HepG2 (cell line): ENCODE measurements at regions not wholly inside any gene's neighbourhood (a gene's known extent, or its start where the extent isn't known, plus 50 kb on each side); places are given as distances from the start of the nearest gene placed in this dataset.

Experiments used
- ATAC-seq: fragments of 200-7000 bp; cut with Tn5 transposase; 3 replicates; pipeline ENCODE4 v1.9.1; 2020; ENCODE audit warnings: mild to moderate bottlenecking, moderate library complexity
- BruUV-seq: library from RNA; stranded (reverse); fragments of 400-500 nt; replicated peaks from 2 replicates; lab custom pipeline; 2021; lab: Mats Ljungman, UMichigan
- CTCF ChIA-PET: fragments of 300-600 bp; formaldehyde crosslinking; extraction: SDS; loops from one replicate; lab custom pipeline; 2021; ENCODE audit warnings: low total read pairs, inconsistent platforms, low intra/inter-chr PET ratio; lab: Yijun Ruan, JAX
- POLR2A ChIA-PET: fragments of 350-600 bp; sonication (Branson Sonifier 250); formaldehyde crosslinking; loops from one replicate; lab custom pipeline; 2020; ENCODE audit warnings: antibody characterized with exemption, inconsistent platforms; lab: Yijun Ruan, JAX
- DNase-seq: peaks from one replicate; pipeline ENCODE4 v3.0.0-alpha.2; 2015; ENCODE audit warnings: low spot score
- FAIRE-seq: peaks from 3 replicates; lab custom pipeline; 2011; peaks lifted over from hg19 to GRCh38; lab: Jason Lieb, UNC
- H2AFZ ChIP-seq: one replicate; pipeline ENCODE4 v1.6.1; 2011; ENCODE audit warnings: low read length, inconsistent platforms
- H3K27ac ChIP-seq: fragments of 300-600 bp; 3 replicates; pipeline ENCODE4 v1.8.0; 2011; ENCODE audit warnings: mixed run types, mild to moderate bottlenecking, mixed read lengths, low read length, inconsistent platforms; ENCODE audit not compliant: insufficient read depth; ENCODE audit errors: extremely low read length
- H3K27me3 ChIP-seq, 2 experiments: fragments of 200-600 bp in 1 of 2; 2 replicates in 1 of 2; 3 replicates in 1 of 2; pipeline versions ENCODE4 v1.6.0 to v1.8.0; 2011; ENCODE audit warnings: low read length in 2 of 2, mild to moderate bottlenecking in 2 of 2, moderate library complexity in 2 of 2, inconsistent platforms in 1 of 2; ENCODE audit not compliant: insufficient read depth in 2 of 2, control insufficient read depth in 1 of 2
- H3K36me3 ChIP-seq, 2 experiments: fragments of 200-600 bp in 1 of 2; replicated peaks in 1 of 2; 2 replicates in 1 of 2; 3 replicates in 1 of 2; pipeline versions ENCODE4 v1.5.1 to v1.8.0; 2011; ENCODE audit warnings: low read length in 2 of 2, inconsistent platforms in 1 of 2; ENCODE audit not compliant: insufficient read depth in 2 of 2, control insufficient read depth in 1 of 2
- H3K4me1 ChIP-seq: 2 replicates; pipeline ENCODE4 v1.5.1; 2012; ENCODE audit warnings: low read length, inconsistent platforms; ENCODE audit not compliant: insufficient read depth
- H3K4me2 ChIP-seq: 2 replicates; pipeline ENCODE4 v1.6.0; 2011; ENCODE audit warnings: low read depth, low read length, inconsistent platforms
- H3K4me3 ChIP-seq, 3 experiments: fragments of 200-600 bp in 1 of 3; sonication (generic), shearing (Covaris generic) in 1 of 3; replicated peaks in 1 of 3; 2 replicates each; pipeline ENCODE4 v1.5.1; 2011 to 2016; ENCODE audit warnings: low read length in 3 of 3, inconsistent platforms in 2 of 3, low read depth in 2 of 3, mild to moderate bottlenecking in 2 of 3, control low read depth in 1 of 3, mixed read lengths in 1 of 3; ENCODE audit not compliant: insufficient read depth in 1 of 3
- H3K79me2 ChIP-seq: one replicate; pipeline ENCODE4 v1.6.1; 2011; ENCODE audit warnings: low read length, inconsistent platforms; ENCODE audit not compliant: insufficient read depth
- H3K9ac ChIP-seq: 2 replicates; pipeline ENCODE4 v1.6.0; 2011; ENCODE audit warnings: mild to moderate bottlenecking, low read depth, low read length, inconsistent platforms; ENCODE audit not compliant: insufficient read depth
- H3K9me3 ChIP-seq: 2 replicates; pipeline ENCODE4 v1.5.1; 2012; ENCODE audit warnings: mild to moderate bottlenecking, low read length
- H4K20me1 ChIP-seq: 2 replicates; pipeline ENCODE4 v1.6.0; 2011; ENCODE audit warnings: inconsistent platforms, mild to moderate bottlenecking, low read length, moderate library complexity; ENCODE audit not compliant: insufficient read depth
- KDM4B ChIP-seq: sonication (generic); formaldehyde crosslinking; IDR thresholded peaks from 2 replicates; pipeline ENCODE4 v1.4.0; 2020; ENCODE audit warnings: missing genetic modification reagents
- PRDM4 ChIP-seq: sonication (generic); formaldehyde crosslinking; IDR thresholded peaks from 2 replicates; pipeline ENCODE4 v1.9.0; 2021; ENCODE audit warnings: missing genetic modification reagents, borderline replicate concordance
- TRIM24 ChIP-seq: sonication (generic); formaldehyde crosslinking; IDR thresholded peaks from 2 replicates; pipeline ENCODE4 v1.8.0; 2022; ENCODE audit warnings: mild to moderate bottlenecking, missing genetic modification reagents
- ZFP37 ChIP-seq: sonication (generic); formaldehyde crosslinking; IDR thresholded peaks from 2 replicates; pipeline ENCODE4 v1.4.0; 2020; ENCODE audit warnings: missing genetic modification reagents, borderline replicate concordance
- ZNF33A ChIP-seq: sonication (generic); formaldehyde crosslinking; IDR thresholded peaks from 2 replicates; pipeline ENCODE4 v1.5.1; 2020; ENCODE audit warnings: missing genetic modification reagents, mild to moderate bottlenecking, moderate library complexity, borderline replicate concordance
- ZNF816 ChIP-seq: sonication (generic); formaldehyde crosslinking; IDR thresholded peaks from 2 replicates; pipeline ENCODE4 v1.8.0; 2022; ENCODE audit warnings: missing genetic modification reagents, mild to moderate bottlenecking, borderline replicate concordance
- WGBS: methylation state at CpG from one replicate; pipeline ENCODE4 v1.1.6; 2017; ENCODE audit warnings: low lambda C conversion rate; 5-methylcytosine and 5-hydroxymethylcytosine counted together
- in situ Hi-C: cut with HindIII; loops from 2 replicates; pipeline ENCODE4 v1.10.0; 2017; ENCODE audit warnings: low pct_unique_long_range_greater_than_20kb; ENCODE audit not compliant: extremely low pct_ligation_motif_present
- intact Hi-C: fragments of 100-400 bp; cut with micrococcal nuclease; formaldehyde crosslinking; loops from one replicate; pipeline ENCODE4 v1.10.0; 2022; ENCODE audit not compliant: unreplicated experiment
- TF ChIP-seq, protein P1 (sequence below): sonication (generic); formaldehyde crosslinking; IDR thresholded peaks from 2 replicates; pipeline ENCODE4 v1.5.1; 2020; ENCODE audit warnings: missing genetic modification reagents, mild to moderate bottlenecking, borderline replicate concordance
- TF ChIP-seq, protein P2 (sequence below): fragments of 450-650 bp; IDR thresholded peaks from 2 replicates; pipeline ENCODE4 v1.6.1; 2016

- TF ChIP-seq PRDM4 (CRISPR knock-in tag): no peak
Observed at GRCh38 chrX:8048466-8048865, 121.3 kb upstream of the PNPLA4 start (continued).

- no peak overlapping the region for H3K4me2 ChIP-seq
- H2AFZ ChIP-seq: no peak overlapping the region
- H3K9ac ChIP-seq: no peak overlapping the region
- 89% methylated on average over 7 of the region's 7 CpGs for WGBS
- H3K4me3 ChIP-seq: no peak overlapping the region
- no peak for TF ChIP-seq TRIM24
- TF ChIP-seq ZNF33A (CRISPR knock-in tag): no peak
- TF ChIP-seq, protein P1, sequence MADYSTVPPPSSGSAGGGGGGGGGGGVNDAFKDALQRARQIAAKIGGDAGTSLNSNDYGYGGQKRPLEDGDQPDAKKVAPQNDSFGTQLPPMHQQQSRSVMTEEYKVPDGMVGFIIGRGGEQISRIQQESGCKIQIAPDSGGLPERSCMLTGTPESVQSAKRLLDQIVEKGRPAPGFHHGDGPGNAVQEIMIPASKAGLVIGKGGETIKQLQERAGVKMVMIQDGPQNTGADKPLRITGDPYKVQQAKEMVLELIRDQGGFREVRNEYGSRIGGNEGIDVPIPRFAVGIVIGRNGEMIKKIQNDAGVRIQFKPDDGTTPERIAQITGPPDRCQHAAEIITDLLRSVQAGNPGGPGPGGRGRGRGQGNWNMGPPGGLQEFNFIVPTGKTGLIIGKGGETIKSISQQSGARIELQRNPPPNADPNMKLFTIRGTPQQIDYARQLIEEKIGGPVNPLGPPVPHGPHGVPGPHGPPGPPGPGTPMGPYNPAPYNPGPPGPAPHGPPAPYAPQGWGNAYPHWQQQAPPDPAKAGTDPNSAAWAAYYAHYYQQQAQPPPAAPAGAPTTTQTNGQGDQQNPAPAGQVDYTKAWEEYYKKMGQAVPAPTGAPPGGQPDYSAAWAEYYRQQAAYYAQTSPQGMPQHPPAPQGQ (CRISPR knock-in tag): no peak
- no peak for TF ChIP-seq ZNF816 (CRISPR knock-in tag)
- TF ChIP-seq, protein P2, sequence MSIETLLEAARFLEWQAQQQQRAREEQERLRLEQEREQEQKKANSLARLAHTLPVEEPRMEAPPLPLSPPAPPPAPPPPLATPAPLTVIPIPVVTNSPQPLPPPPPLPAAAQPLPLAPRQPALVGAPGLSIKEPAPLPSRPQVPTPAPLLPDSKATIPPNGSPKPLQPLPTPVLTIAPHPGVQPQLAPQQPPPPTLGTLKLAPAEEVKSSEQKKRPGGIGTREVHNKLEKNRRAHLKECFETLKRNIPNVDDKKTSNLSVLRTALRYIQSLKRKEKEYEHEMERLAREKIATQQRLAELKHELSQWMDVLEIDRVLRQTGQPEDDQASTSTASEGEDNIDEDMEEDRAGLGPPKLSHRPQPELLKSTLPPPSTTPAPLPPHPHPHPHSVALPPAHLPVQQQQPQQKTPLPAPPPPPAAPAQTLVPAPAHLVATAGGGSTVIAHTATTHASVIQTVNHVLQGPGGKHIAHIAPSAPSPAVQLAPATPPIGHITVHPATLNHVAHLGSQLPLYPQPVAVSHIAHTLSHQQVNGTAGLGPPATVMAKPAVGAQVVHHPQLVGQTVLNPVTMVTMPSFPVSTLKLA: no peak
- no peak for TF ChIP-seq ZFP37 (CRISPR knock-in tag)
- no peak for TF ChIP-seq KDM4B (CRISPR knock-in tag)
- TF ChIP-seq PRDM4 (CRISPR knock-in tag): no peak
- ChIA-PET CTCF (no interaction called here), POLR2A (no interaction called here)
- no peaks in the 10 kb centered on the region for H3K4me1 ChIP-seq
- in situ Hi-C loops (no loop called here), intact Hi-C loops (no loop called here)
- no peak for ATAC-seq
- no peaks in the 10 kb centered on the region for H3K9me3 ChIP-seq
- no peaks in the 10 kb centered on the region for H3K79me2 ChIP-seq
- no peaks in the 10 kb centered on the region for H3K27me3 ChIP-seq
- DNase-seq: no peak
- no TSS peak for BruUV-seq
- no peaks in the 10 kb centered on the region for H4K20me1 ChIP-seq
- no peak overlapping the region for H3K27ac ChIP-seq
- peak; percentile 21 for FAIRE-seq
- no peaks in the 10 kb centered on the region for H3K36me3 ChIP-seq
Observed at GRCh38 chrX:8044947-8045346, 117.7 kb upstream of the PNPLA4 start.
